GM12865 (cell line): ENCODE measurements at regions not wholly inside any gene's neighbourhood (a gene's known extent, or its start where the extent isn't known, plus 50 kb on each side); places are given as distances from the start of the nearest gene placed in this dataset.

Experiments used
- DNase-seq: peaks from one replicate; pipeline ENCODE4 v3.0.0; 2010; ENCODE audit warnings: low read depth
- H3K4me3 ChIP-seq: 2 replicates; pipeline ENCODE4 v1.5.1; 2011; ENCODE audit warnings: mild to moderate bottlenecking, low read depth, low read length, control low read depth
- TF ChIP-seq, protein P1 (sequence below): IDR thresholded peaks from 2 replicates; pipeline ENCODE4 v1.5.1; 2011; ENCODE audit warnings: low read length, control low read depth, low read depth, inconsistent platforms; ENCODE audit not compliant: insufficient read depth; ENCODE audit errors: missing control alignments

DNA sequence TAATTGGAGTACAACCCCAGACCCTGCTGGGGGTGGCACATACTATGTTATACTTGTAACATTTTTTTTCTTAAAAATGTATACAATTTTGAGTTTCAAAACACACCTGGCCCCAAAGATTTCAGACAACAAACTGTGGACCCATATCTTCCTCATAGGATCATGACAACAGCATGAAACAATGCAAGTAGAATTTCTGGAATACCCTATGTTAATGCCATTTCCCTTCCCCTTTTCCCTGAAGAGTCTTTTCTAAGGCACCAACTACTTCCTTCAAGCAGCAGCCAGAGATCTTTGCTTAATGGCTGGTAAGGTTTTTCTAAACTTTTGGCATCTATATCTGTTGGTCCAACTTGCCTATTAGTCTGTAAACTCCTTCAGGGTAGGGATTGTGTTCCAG, 99.9 kb upstream of the SERBP1 start:
- no peak overlapping the region for H3K4me3 ChIP-seq
- TF ChIP-seq, protein P1, sequence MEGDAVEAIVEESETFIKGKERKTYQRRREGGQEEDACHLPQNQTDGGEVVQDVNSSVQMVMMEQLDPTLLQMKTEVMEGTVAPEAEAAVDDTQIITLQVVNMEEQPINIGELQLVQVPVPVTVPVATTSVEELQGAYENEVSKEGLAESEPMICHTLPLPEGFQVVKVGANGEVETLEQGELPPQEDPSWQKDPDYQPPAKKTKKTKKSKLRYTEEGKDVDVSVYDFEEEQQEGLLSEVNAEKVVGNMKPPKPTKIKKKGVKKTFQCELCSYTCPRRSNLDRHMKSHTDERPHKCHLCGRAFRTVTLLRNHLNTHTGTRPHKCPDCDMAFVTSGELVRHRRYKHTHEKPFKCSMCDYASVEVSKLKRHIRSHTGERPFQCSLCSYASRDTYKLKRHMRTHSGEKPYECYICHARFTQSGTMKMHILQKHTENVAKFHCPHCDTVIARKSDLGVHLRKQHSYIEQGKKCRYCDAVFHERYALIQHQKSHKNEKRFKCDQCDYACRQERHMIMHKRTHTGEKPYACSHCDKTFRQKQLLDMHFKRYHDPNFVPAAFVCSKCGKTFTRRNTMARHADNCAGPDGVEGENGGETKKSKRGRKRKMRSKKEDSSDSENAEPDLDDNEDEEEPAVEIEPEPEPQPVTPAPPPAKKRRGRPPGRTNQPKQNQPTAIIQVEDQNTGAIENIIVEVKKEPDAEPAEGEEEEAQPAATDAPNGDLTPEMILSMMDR = no peak
- DNase-seq = no peak

DNA sequence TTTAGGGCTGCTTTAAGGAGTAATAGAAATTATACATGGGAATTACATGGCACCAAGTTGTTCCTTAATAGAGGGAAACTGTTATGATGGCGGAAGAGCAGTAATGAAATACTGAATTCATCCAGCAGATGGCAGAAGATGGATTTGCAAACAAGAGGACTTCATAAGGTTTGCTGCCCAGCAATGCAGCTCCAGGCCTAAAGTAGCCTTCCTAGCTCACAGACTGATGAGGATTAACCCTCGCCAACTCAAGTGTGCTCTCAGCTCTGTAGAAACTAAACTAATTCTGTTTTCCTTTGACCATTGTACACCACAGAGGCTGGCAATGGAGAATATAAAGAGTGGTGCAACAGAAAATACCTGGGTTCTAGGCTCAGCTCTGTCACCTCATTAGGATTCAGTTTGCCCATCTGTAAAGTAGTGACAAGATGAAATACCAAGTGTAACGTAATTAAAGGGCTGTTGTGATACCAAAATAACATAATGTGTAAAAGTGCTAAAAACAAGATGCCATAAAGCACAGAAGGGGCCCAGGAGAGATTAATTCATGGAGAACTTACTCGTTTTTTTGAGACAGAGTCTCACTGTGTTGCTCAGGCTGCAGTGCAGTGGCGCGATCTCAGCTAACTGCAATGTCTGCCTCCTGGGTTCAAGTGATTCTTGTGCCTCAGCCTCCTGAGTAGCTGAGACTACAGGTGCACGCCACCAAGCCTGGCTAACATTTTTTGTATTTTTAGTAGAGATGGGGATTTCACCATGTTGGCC, 102.4 kb upstream of the SERBP1 start:
- DNase-seq = peak; percentile 82
- TF ChIP-seq, protein P1 = peak; percentile 56
- no peak overlapping the region for H3K4me3 ChIP-seq

DNA sequence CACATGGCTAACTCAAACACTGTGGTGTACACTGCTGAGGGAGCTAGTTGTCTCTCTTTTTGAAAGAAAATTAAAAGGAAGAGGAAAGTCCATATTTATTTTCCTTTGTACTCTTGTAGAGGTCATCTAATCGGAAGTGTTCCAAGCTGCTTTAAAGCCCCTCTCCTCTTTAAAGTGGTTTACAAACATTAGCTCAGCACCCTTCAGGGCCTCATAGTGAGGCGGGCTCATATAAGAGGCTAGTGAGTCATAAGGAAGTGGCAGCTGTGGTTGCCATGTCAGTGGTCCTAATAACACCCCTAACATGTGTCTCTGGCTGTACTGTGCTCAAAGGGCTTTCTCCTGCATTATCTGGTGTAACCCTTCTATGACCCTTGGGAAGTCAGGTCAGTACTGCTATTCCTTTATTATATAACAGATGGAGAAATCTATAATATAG, 104.4 kb upstream of the SERBP1 start:
- no peak overlapping the region for H3K4me3 ChIP-seq
- DNase-seq = no peak
- TF ChIP-seq, protein P1 = no peak

DNA sequence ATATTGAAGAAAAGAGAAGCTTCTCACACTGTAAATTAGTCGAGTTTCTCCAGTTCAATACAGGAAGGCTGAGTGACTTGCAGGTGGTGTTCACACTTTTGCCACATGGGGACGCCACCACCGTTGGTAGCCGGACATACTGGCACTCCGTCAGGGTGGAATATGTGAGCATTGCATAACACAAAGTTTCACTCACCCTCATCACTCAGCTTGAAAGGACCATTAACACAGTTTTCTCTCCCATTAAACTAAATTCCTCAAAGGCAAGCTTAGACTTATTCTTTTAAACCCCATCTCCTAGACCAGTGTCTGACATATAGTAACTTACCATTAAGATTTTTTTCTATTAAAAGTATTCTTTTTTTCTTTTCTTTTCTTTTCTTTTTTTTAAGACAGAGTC, 105.3 kb upstream of the SERBP1 start:
- peak; percentile 79 for DNase-seq

DNA sequence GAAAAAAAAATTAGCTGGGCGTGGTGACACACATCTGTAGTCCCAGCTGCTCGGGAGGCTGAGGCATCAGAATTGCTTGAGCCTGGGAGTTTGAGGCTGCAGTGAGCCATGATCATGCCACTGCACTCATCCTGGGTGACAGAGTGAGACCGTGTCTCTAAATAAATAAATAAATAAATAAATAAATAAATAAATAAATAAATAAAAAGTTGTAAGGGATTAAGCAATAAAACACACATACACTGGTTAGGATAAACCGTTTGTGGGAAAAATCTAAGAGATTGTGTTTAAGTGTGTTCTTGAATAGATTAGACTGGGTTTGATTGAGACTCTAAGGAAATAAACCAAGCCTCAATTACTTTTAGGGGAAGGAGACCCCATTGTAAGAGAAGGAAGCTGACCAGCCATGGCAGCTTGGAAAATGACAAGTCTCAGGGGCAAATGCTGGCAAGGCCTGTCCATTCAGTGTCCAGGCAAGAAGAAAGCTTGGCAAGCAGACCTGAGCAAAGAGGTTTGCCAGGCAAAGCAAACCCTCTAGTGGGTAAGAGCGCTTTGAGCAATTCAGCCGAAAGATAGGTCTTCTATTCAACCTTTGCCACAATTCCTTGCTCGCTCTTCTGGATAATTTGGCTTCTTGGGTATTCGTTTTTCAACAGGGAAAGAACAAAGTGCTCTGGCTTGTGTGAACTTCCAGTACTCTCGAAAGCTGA, 106.9 kb upstream of the SERBP1 start:
- no peak for DNase-seq
- TF ChIP-seq, protein P1 = no peak
- no peak overlapping the region for H3K4me3 ChIP-seq

More for the DNA sequence above, 105.3 kb upstream of the SERBP1 start:
- TF ChIP-seq, protein P1 = peak; percentile 93
- H3K4me3 ChIP-seq = no peak overlapping the region

DNA sequence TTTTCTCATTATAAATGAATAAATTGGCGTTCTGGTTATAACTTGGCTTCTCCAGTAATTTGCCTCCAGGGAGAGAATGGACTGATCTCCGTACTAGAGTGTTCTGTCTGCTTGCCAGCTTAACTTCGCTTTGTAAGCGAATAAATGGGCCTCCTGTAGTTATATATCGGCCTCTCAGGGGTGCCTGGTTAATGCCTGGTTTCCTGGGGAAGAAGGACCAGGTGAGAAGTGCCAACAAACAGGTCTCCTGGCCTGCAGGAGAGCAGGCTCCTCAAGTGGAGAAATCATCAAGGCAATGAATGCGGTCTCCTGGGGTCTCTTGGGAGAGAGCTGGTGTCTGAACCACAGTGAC, 107.4 kb upstream of the SERBP1 start:
- TF ChIP-seq, protein P1 = no peak
- no peak for DNase-seq

More for the DNA sequence above, 107.4 kb upstream of the SERBP1 start:
- no peak overlapping the region for H3K4me3 ChIP-seq
